Activated T-cell treated with anti-CD3 and anti-CD28 coated beads, Interleukin-2, amount 50 U/mL, for 72 hours (primary cell): ENCODE measurements at regions not wholly inside any gene's neighbourhood (a gene's known extent, or its start where the extent isn't known, plus 50 kb on each side); places are given as distances from the start of the nearest gene placed in this dataset.

Source experiments
- ATAC-seq, 2 donors: fragments of 150-1000 bp; cut with Tn5 transposase; replicated peaks in 1 of 2; 2 replicates each; pipeline ENCODE4 v1.10.0; 2021; ENCODE audit warnings: moderate library complexity in 2 of 2, mild to moderate bottlenecking in 1 of 2
- DNase-seq, 2 donors: peaks; one replicate each; pipeline ENCODE4 v3.0.0; 2021 to 2022; ENCODE audit warnings: mixed read lengths in 1 of 2
- H3K27ac Mint-ChIP-seq: one replicate; pipeline ENCODE4 v1.8.0; 2022; ENCODE audit warnings: mild to moderate bottlenecking, moderate library complexity, mixed read lengths
- H3K27me3 Mint-ChIP-seq: one replicate; pipeline ENCODE4 v1.8.0; 2022; ENCODE audit warnings: low read depth, mixed read lengths
- H3K36me3 Mint-ChIP-seq, 2 donors: one replicate each; pipeline ENCODE4 v1.8.0; 2022; ENCODE audit warnings: mixed read lengths in 2 of 2, mild to moderate bottlenecking in 1 of 2; ENCODE audit not compliant: insufficient read depth in 2 of 2
- H3K4me1 Mint-ChIP-seq: one replicate; pipeline ENCODE4 v1.8.0; 2022; ENCODE audit warnings: low read depth, mixed read lengths
- H3K4me3 Mint-ChIP-seq, 2 donors: one replicate each; pipeline ENCODE4 v1.8.0; 2022; ENCODE audit warnings: mild to moderate bottlenecking in 2 of 2, mixed read lengths in 2 of 2, moderate library complexity in 2 of 2
- H3K9me3 Mint-ChIP-seq, 2 donors: one replicate each; pipeline ENCODE4 v1.8.0; 2022; ENCODE audit warnings: mixed read lengths in 2 of 2

- Mint-ChIP-seq H3K4me1 (peaks cover 7% of the 10 kb centered on the region), H3K9me3 (no peaks in the 10 kb centered on the region), H3K27me3 (no peaks in the 10 kb centered on the region), H3K27ac (no peak overlapping the region), H3K4me3 (no peak overlapping the region), H3K36me3 (peaks cover 0 to 2% of the 10 kb centered on the region in 2 donors)
- no peak for ATAC-seq
- no peak for DNase-seq
These were observed 84.8 kb upstream of the NUDT4 start for GRCh38 chr12:93292731-93293566.

- DNase-seq (no peak), ATAC-seq (no peak)
- H3K27ac Mint-ChIP-seq = no peak overlapping the region
- H3K9me3 Mint-ChIP-seq = no peaks in the 10 kb centered on the region
- H3K27me3 Mint-ChIP-seq = no peaks in the 10 kb centered on the region
- H3K4me3 Mint-ChIP-seq = peak overlapping the region in 1 of 2 donors; percentile 15
- peaks cover 0 to 2% of the 10 kb centered on the region in 2 donors for H3K36me3 Mint-ChIP-seq
- H3K4me1 Mint-ChIP-seq = peaks cover 7% of the 10 kb centered on the region
These were observed 80.7 kb upstream of the NUDT4 start for GRCh38 chr12:93297032-93297431.

- peaks cover 0 to 2% of the 10 kb centered on the region in 2 donors for H3K36me3 Mint-ChIP-seq
- H3K9me3 Mint-ChIP-seq = no peaks in the 10 kb centered on the region
- H3K27me3 Mint-ChIP-seq = no peaks in the 10 kb centered on the region
- DNase-seq (no peak), ATAC-seq (no peak)
- H3K27ac Mint-ChIP-seq = no peak overlapping the region
- peaks cover 7% of the 10 kb centered on the region for H3K4me1 Mint-ChIP-seq
- H3K4me3 Mint-ChIP-seq = no peak overlapping the region
These were observed 80.2 kb upstream of the NUDT4 start for GRCh38 chr12:93297536-93297935.

GRCh38 chr12:93299262-93299846 is 78.4 kb upstream of the NUDT4 start:
- Mint-ChIP-seq H3K4me3 (no peak overlapping the region), H3K36me3 (peaks cover 0 to under 1% of the 10 kb centered on the region in 2 donors), H3K27me3 (no peaks in the 10 kb centered on the region), H3K27ac (no peak overlapping the region), H3K9me3 (no peaks in the 10 kb centered on the region), H3K4me1 (peaks cover 7% of the 10 kb centered on the region)
- no peak for ATAC-seq
- no peak for DNase-seq

- no peaks in the 10 kb centered on the region for H3K27me3 Mint-ChIP-seq
- H3K4me3 Mint-ChIP-seq = no peak overlapping the region
- DNase-seq (no peak), ATAC-seq (no peak)
- H3K27ac Mint-ChIP-seq = no peak overlapping the region
- peaks cover 0 to 4% of the 10 kb centered on the region in 2 donors for H3K9me3 Mint-ChIP-seq
- H3K36me3 Mint-ChIP-seq = no peaks in the 10 kb centered on the region
- H3K4me1 Mint-ChIP-seq = peaks cover 7% of the 10 kb centered on the region
These were observed 77.1 kb upstream of the NUDT4 start for GRCh38 chr12:93300611-93301021.

GRCh38 chr12:93302331-93303229 is 75.1 kb upstream of the NUDT4 start:
- no peak overlapping the region for H3K27ac Mint-ChIP-seq
- no peaks in the 10 kb centered on the region for H3K4me1 Mint-ChIP-seq
- H3K36me3 Mint-ChIP-seq = peaks cover 4 to 7% of the 10 kb centered on the region in 2 donors
- peaks cover 4 to 12% of the 10 kb centered on the region in 2 donors for H3K9me3 Mint-ChIP-seq
- DNase-seq (no peak), ATAC-seq (peak in 1 of 2 donors; percentile 44)
- H3K4me3 Mint-ChIP-seq = no peak overlapping the region
- no peaks in the 10 kb centered on the region for H3K27me3 Mint-ChIP-seq

GRCh38 chr12:93306636-93307035 is 71.1 kb upstream of the NUDT4 start:
- Mint-ChIP-seq H3K9me3 (peaks cover 4 to 12% of the 10 kb centered on the region in 2 donors), H3K36me3 (peaks cover 4 to 7% of the 10 kb centered on the region in 2 donors), H3K27me3 (no peaks in the 10 kb centered on the region), H3K4me3 (no peak overlapping the region), H3K27ac (no peak overlapping the region), H3K4me1 (no peaks in the 10 kb centered on the region)
- ATAC-seq (no peak), DNase-seq (no peak)

- no peaks in the 10 kb centered on the region for H3K27me3 Mint-ChIP-seq
These were observed 69.4 kb upstream of the NUDT4 start for GRCh38 chr12:93308281-93308680.

GRCh38 chr12:93311827-93312226 is 65.9 kb upstream of the NUDT4 start:
- no peaks in the 10 kb centered on the region for H3K36me3 Mint-ChIP-seq
- H3K4me3 Mint-ChIP-seq = no peak overlapping the region
- ATAC-seq = no peak
- H3K27ac Mint-ChIP-seq = peak overlapping the region; percentile 39
- H3K9me3 Mint-ChIP-seq = peaks cover 0 to under 1% of the 10 kb centered on the region in 2 donors
- DNase-seq = no peak
- no peaks in the 10 kb centered on the region for H3K27me3 Mint-ChIP-seq
- no peaks in the 10 kb centered on the region for H3K4me1 Mint-ChIP-seq

More at GRCh38 chr12:93308281-93308680, 69.4 kb upstream of the NUDT4 start:
- H3K9me3 Mint-ChIP-seq = peaks cover 4 to 12% of the 10 kb centered on the region in 2 donors
- DNase-seq = no peak
- H3K27ac Mint-ChIP-seq = no peak overlapping the region
- no peaks in the 10 kb centered on the region for H3K4me1 Mint-ChIP-seq
- no peak for ATAC-seq
- no peak overlapping the region for H3K4me3 Mint-ChIP-seq
- H3K36me3 Mint-ChIP-seq = peaks cover 4 to 7% of the 10 kb centered on the region in 2 donors

GRCh38 chr12:93314177-93314497 is 63.6 kb upstream of the NUDT4 start:
- H3K4me1 Mint-ChIP-seq = peaks cover 5% of the 10 kb centered on the region
- no peaks in the 10 kb centered on the region for H3K36me3 Mint-ChIP-seq
- no peaks in the 10 kb centered on the region for H3K9me3 Mint-ChIP-seq
- no peak overlapping the region for H3K27ac Mint-ChIP-seq
- H3K27me3 Mint-ChIP-seq = no peaks in the 10 kb centered on the region
- no peak for ATAC-seq
- H3K4me3 Mint-ChIP-seq = no peak overlapping the region
- DNase-seq = no peak

- no peaks in the 10 kb centered on the region for H3K9me3 Mint-ChIP-seq
- DNase-seq (no peak), ATAC-seq (no peak)
- H3K27me3 Mint-ChIP-seq = no peaks in the 10 kb centered on the region
- H3K4me3 Mint-ChIP-seq = no peak overlapping the region
- no peak overlapping the region for H3K27ac Mint-ChIP-seq
- H3K36me3 Mint-ChIP-seq = no peaks in the 10 kb centered on the region
- H3K4me1 Mint-ChIP-seq = peaks cover 5% of the 10 kb centered on the region
These were observed 62.3 kb upstream of the NUDT4 start for GRCh38 chr12:93315385-93315906.

- Mint-ChIP-seq H3K4me1 (peaks cover 5% of the 10 kb centered on the region), H3K9me3 (no peaks in the 10 kb centered on the region), H3K4me3 (no peak overlapping the region), H3K27ac (no peak overlapping the region), H3K27me3 (no peaks in the 10 kb centered on the region), H3K36me3 (no peaks in the 10 kb centered on the region)
- ATAC-seq = no peak
- no peak for DNase-seq
These were observed 61.7 kb upstream of the NUDT4 start for GRCh38 chr12:93315907-93316622.
